Right lobe of liver (tissue), 4 donors: ENCODE measurements at regions not wholly inside any gene's neighbourhood (a gene's known extent, or its start where the extent isn't known, plus 50 kb on each side); places are given as distances from the start of the nearest gene placed in this dataset.

Experiments
- POLR2A ChIP-seq: fragments of 450-650 bp; IDR thresholded peaks from one replicate; pipeline ENCODE4 v1.6.1; 2017; ENCODE audit warnings: antibody characterized with exemption, mild to moderate bottlenecking
- TF ChIP-seq, protein P1 (sequence below), 4 donors: fragments of 200-600 bp in 3 of 4; fragments of 450-650 bp in 1 of 4; IDR thresholded peaks; one replicate each; pipeline versions ENCODE4 v1.5.1 to v1.8.0; 2016 to 2022; ENCODE audit warnings: antibody characterized with exemption in 4 of 4, mild to moderate bottlenecking in 2 of 4
- donor health status: DM: no; HTN: no; CAD: no.
- donor health status: DM: no; HTN: no; CAD: no.
- donor health status: DM: no; HTN: yes; CAD: no.

DNA sequence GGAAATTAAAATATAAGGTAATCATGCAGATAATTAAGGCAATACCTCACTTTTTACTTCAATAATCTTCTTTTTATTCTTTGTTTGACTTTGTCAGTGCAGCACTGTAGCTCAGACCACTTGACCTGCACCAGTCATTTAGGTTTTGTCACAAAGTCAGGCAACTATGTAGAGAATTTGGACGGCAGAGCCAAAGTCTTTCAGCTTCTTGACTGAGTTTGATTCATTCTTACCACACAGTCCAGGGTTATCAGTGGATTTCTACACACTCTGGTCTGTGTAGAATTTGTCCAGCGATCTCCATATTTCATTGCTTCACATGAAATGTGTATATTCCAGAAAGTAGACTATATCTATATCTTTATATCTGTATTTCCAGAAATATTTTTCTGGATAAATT lies 107.3 kb downstream of the TFAP2B start:
- TF ChIP-seq, protein P1, sequence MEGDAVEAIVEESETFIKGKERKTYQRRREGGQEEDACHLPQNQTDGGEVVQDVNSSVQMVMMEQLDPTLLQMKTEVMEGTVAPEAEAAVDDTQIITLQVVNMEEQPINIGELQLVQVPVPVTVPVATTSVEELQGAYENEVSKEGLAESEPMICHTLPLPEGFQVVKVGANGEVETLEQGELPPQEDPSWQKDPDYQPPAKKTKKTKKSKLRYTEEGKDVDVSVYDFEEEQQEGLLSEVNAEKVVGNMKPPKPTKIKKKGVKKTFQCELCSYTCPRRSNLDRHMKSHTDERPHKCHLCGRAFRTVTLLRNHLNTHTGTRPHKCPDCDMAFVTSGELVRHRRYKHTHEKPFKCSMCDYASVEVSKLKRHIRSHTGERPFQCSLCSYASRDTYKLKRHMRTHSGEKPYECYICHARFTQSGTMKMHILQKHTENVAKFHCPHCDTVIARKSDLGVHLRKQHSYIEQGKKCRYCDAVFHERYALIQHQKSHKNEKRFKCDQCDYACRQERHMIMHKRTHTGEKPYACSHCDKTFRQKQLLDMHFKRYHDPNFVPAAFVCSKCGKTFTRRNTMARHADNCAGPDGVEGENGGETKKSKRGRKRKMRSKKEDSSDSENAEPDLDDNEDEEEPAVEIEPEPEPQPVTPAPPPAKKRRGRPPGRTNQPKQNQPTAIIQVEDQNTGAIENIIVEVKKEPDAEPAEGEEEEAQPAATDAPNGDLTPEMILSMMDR (IDR thresholded peaks at IDR 0.05), result no peak
- no peak for TF ChIP-seq POLR2A
